ENCODE measurements at regions not wholly inside any gene's neighbourhood (a gene's known extent, or its start where the extent isn't known, plus 50 kb on each side); places are given as distances from the start of the nearest gene placed in this dataset.
"Not testable (repeated sequence)": the region's sequence is repeated elsewhere in the genome, so short reads cannot be mapped to it uniquely, and the experiment has no call there.

DNA sequence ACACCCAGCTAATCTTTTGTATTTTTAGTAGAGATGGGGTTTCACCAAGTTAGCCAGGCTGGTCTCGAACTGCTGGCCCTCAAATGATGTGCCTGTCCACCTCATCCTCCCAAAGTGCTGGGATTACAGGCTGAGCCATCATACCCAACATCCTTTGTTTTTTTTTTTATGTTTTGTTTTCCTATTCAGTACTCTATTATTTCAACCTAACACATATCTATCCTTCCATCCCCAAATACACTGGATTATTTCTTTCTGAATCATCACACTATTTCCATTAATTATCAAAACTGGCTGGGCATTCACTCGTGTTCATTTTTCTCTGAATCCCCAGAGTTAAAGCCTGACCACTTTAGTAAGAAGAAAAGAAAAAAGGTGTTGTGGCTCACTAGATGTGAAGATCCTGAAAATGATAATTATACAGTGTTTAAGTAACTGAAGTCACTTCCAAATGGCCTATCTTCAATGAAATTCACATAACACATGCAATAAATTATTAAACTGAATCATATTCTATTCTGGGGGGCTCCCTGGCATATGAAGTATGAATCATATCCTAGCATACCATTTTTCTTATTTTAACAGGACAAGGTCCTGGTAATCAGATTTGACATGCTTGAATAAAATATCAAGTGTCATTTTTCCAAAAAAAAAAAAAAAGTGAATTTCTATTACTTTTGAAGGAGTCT is 1754.2 kb downstream of the BRINP3 start:
- no peaks in the 10 kb centered on the region for H3K27me3 ChIP-seq
- H3K36me3 ChIP-seq: no peaks in the 10 kb centered on the region
- no peaks in the 10 kb centered on the region for H3K4me1 ChIP-seq (ENCODE audit: control insufficient read depth in 1 of 2, insufficient read depth in 1 of 2, low read depth in 1 of 2, low read length in 1 of 2)
- TF ChIP-seq, protein P1, sequence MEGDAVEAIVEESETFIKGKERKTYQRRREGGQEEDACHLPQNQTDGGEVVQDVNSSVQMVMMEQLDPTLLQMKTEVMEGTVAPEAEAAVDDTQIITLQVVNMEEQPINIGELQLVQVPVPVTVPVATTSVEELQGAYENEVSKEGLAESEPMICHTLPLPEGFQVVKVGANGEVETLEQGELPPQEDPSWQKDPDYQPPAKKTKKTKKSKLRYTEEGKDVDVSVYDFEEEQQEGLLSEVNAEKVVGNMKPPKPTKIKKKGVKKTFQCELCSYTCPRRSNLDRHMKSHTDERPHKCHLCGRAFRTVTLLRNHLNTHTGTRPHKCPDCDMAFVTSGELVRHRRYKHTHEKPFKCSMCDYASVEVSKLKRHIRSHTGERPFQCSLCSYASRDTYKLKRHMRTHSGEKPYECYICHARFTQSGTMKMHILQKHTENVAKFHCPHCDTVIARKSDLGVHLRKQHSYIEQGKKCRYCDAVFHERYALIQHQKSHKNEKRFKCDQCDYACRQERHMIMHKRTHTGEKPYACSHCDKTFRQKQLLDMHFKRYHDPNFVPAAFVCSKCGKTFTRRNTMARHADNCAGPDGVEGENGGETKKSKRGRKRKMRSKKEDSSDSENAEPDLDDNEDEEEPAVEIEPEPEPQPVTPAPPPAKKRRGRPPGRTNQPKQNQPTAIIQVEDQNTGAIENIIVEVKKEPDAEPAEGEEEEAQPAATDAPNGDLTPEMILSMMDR (IDR thresholded peaks at IDR 0.05): no peak
- H3K9me3 ChIP-seq: no peaks in the 10 kb centered on the region
- H3K4me3 ChIP-seq (ENCODE audit: low read depth in 1 of 2, low read length in 1 of 2): no peak overlapping the region
- no peak overlapping the region for H3K27ac ChIP-seq

DNA sequence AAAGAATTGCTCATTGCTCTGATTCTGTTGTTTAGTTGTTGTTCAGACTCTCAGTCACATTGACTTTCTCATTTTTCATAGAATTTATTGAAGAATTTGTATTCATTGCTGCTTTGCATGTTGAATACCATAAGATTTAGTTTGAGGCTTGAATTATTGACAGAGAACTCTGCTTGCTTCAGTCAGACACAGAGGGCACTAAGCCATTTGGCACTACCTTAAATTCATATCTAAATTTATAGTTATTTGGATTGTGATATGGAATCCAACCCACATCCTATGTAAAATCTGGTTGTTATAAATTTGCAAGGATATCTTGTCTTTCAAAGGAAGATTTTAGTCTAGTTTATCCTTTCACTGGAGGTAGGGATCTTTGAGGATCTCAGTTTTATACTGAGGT is 1748.6 kb downstream of the BRINP3 start:
- no peaks in the 10 kb centered on the region for H3K27me3 ChIP-seq
- H3K9me3 ChIP-seq: no peaks in the 10 kb centered on the region
- no peaks in the 10 kb centered on the region for H3K4me1 ChIP-seq (ENCODE audit: control insufficient read depth in 1 of 2, insufficient read depth in 1 of 2, low read depth in 1 of 2, low read length in 1 of 2)
- H3K27ac ChIP-seq: no peak overlapping the region
- H3K36me3 ChIP-seq: no peaks in the 10 kb centered on the region
- TF ChIP-seq, protein P1 (IDR thresholded peaks at IDR 0.05): no peak
- no peak overlapping the region for H3K4me3 ChIP-seq (ENCODE audit: low read depth in 1 of 2, low read length in 1 of 2)

- Histone ChIP-seq H3K27ac (no peak overlapping the region), H3K9me3 (no peaks in the 10 kb centered on the region), H3K27me3 (no peaks in the 10 kb centered on the region), H3K4me3 (ENCODE audit: low read depth in 1 of 2, low read length in 1 of 2) (no peak overlapping the region), H3K36me3 (no peaks in the 10 kb centered on the region), H3K4me1 (ENCODE audit: control insufficient read depth in 1 of 2, insufficient read depth in 1 of 2, low read depth in 1 of 2, low read length in 1 of 2) (no peaks in the 10 kb centered on the region)
- TF ChIP-seq, protein P1 (IDR thresholded peaks at IDR 0.05): no peak
Observed at GRCh38 chr1:188735567-188735966, 1742.1 kb downstream of the BRINP3 start.

- H3K9me3 ChIP-seq; H3K27me3 ChIP-seq; H3K27ac ChIP-seq; H3K4me3 ChIP-seq (ENCODE audit: low read depth in 1 of 2, low read length in 1 of 2); H3K4me1 ChIP-seq (ENCODE audit: control insufficient read depth in 1 of 2, insufficient read depth in 1 of 2, low read depth in 1 of 2, low read length in 1 of 2); H3K36me3 ChIP-seq: not testable (repeated sequence)
Observed at GRCh38 chr1:188749275-188749674, 1728.4 kb downstream of the BRINP3 start.

GRCh38 chr1:188752027-188752426 is 1725.6 kb downstream of the BRINP3 start:
- H3K27me3 ChIP-seq; H3K36me3 ChIP-seq; H3K4me1 ChIP-seq (ENCODE audit: control insufficient read depth in 1 of 2, insufficient read depth in 1 of 2, low read depth in 1 of 2, low read length in 1 of 2); H3K27ac ChIP-seq; H3K4me3 ChIP-seq (ENCODE audit: low read depth in 1 of 2, low read length in 1 of 2); H3K9me3 ChIP-seq: not testable (repeated sequence)

GRCh38 chr1:188757747-188758146 is 1719.9 kb downstream of the BRINP3 start:
- not testable (repeated sequence) for H3K9me3 ChIP-seq; H3K4me3 ChIP-seq (ENCODE audit: low read depth in 1 of 2, low read length in 1 of 2); H3K4me1 ChIP-seq (ENCODE audit: control insufficient read depth in 1 of 2, insufficient read depth in 1 of 2, low read depth in 1 of 2, low read length in 1 of 2); H3K36me3 ChIP-seq; H3K27me3 ChIP-seq; H3K27ac ChIP-seq

- H3K9me3 ChIP-seq: no peaks in the 10 kb centered on the region
- H3K36me3 ChIP-seq: no peaks in the 10 kb centered on the region
- no peak overlapping the region for H3K27ac ChIP-seq
- TF ChIP-seq, protein P1 (IDR thresholded peaks at IDR 0.05): no peak
- H3K27me3 ChIP-seq: no peaks in the 10 kb centered on the region
- H3K4me3 ChIP-seq (ENCODE audit: low read depth in 1 of 2, low read length in 1 of 2): no peak overlapping the region
- no peaks in the 10 kb centered on the region for H3K4me1 ChIP-seq (ENCODE audit: control insufficient read depth in 1 of 2, insufficient read depth in 1 of 2, low read depth in 1 of 2, low read length in 1 of 2)
Observed at GRCh38 chr1:188761226-188761625, 1716.4 kb downstream of the BRINP3 start.

Measured in neutrophil (primary cell).